CD4-positive, alpha-beta memory T cell (primary cell): ENCODE measurements at regions not wholly inside any gene's neighbourhood (a gene's known extent, or its start where the extent isn't known, plus 50 kb on each side); places are given as distances from the start of the nearest gene placed in this dataset.

Experiments used
- CTCF ChIA-PET: fragments of 350-600 bp; sonication (Branson Sonifier 250); formaldehyde crosslinking; loops from one replicate; lab custom pipeline; 2021; ENCODE audit warnings: inconsistent platforms; ENCODE audit not compliant: partially characterized antibody; lab: Charles Lee
- POLR2A ChIA-PET: fragments of 350-600 bp; sonication (Branson Sonifier 250); formaldehyde crosslinking; loops from one replicate; lab custom pipeline; 2021; ENCODE audit not compliant: partially characterized antibody; lab: Charles Lee
- DNase-seq, 5 donors: peaks; one replicate each; pipeline versions ENCODE4 v3.0.0 to v3.0.0-alpha.2; 2020 to 2022; ENCODE audit warnings: mixed read lengths in 1 of 5
- H3K27ac ChIP-seq: one replicate; pipeline ENCODE4 v1.7.0; 2013; ENCODE audit warnings: low read depth, low read length
- H3K27me3 ChIP-seq: 2 replicates; pipeline ENCODE4 v1.7.0; 2013; ENCODE audit warnings: mild to moderate bottlenecking, low read length, moderate library complexity; ENCODE audit not compliant: insufficient read depth
- H3K36me3 ChIP-seq: 2 replicates; pipeline ENCODE4 v1.7.0; 2013; ENCODE audit warnings: mild to moderate bottlenecking, low read length, moderate library complexity; ENCODE audit not compliant: insufficient read depth
- H3K4me1 ChIP-seq: 2 replicates; pipeline ENCODE4 v1.7.0; 2013; ENCODE audit warnings: mild to moderate bottlenecking, low read length, moderate library complexity; ENCODE audit not compliant: insufficient read depth
- H3K4me3 ChIP-seq, 2 donors: one replicate each; pipeline ENCODE4 v1.7.0; 2013; ENCODE audit warnings: low read length in 2 of 2, mild to moderate bottlenecking in 1 of 2
- H3K9me3 ChIP-seq, 2 donors: one replicate each; pipeline ENCODE4 v1.7.0; 2013; ENCODE audit warnings: low read length in 2 of 2, control low read depth in 1 of 2; ENCODE audit not compliant: control insufficient read depth in 1 of 2
- H3K27ac Mint-ChIP-seq, 7 donors: one replicate each; pipeline ENCODE4 v1.8.0; 2020 to 2021; ENCODE audit warnings: mixed read lengths in 7 of 7, mild to moderate bottlenecking in 6 of 7, inconsistent platforms in 3 of 7, moderate library complexity in 3 of 7
- H3K27me3 Mint-ChIP-seq, 2 donors: one replicate each; pipeline ENCODE4 v1.8.0; 2020 to 2021; ENCODE audit warnings: mixed read lengths in 2 of 2
- H3K36me3 Mint-ChIP-seq, 2 donors: one replicate each; pipeline ENCODE4 v1.8.0; 2020 to 2021; ENCODE audit warnings: mixed read lengths in 2 of 2, inconsistent platforms in 1 of 2, mild to moderate bottlenecking in 1 of 2
- H3K4me1 Mint-ChIP-seq, 4 donors: one replicate each; pipeline ENCODE4 v1.8.0; 2020 to 2021; ENCODE audit warnings: mixed read lengths in 4 of 4, mild to moderate bottlenecking in 1 of 4
- H3K4me3 Mint-ChIP-seq, 8 donors: one replicate each; pipeline ENCODE4 v1.8.0; 2020 to 2021; ENCODE audit warnings: mixed read lengths in 8 of 8, mild to moderate bottlenecking in 7 of 8, moderate library complexity in 6 of 8, inconsistent platforms in 3 of 8
- H3K9me3 Mint-ChIP-seq, 8 donors: one replicate each; pipeline ENCODE4 v1.8.0; 2020 to 2021; ENCODE audit warnings: mixed read lengths in 8 of 8, mild to moderate bottlenecking in 5 of 8, inconsistent platforms in 3 of 8, moderate library complexity in 1 of 8
- intact Hi-C: fragments of 100-400 bp; cut with micrococcal nuclease; formaldehyde crosslinking; loops from one replicate; pipeline ENCODE4 v1.15.1; 2023

DNA sequence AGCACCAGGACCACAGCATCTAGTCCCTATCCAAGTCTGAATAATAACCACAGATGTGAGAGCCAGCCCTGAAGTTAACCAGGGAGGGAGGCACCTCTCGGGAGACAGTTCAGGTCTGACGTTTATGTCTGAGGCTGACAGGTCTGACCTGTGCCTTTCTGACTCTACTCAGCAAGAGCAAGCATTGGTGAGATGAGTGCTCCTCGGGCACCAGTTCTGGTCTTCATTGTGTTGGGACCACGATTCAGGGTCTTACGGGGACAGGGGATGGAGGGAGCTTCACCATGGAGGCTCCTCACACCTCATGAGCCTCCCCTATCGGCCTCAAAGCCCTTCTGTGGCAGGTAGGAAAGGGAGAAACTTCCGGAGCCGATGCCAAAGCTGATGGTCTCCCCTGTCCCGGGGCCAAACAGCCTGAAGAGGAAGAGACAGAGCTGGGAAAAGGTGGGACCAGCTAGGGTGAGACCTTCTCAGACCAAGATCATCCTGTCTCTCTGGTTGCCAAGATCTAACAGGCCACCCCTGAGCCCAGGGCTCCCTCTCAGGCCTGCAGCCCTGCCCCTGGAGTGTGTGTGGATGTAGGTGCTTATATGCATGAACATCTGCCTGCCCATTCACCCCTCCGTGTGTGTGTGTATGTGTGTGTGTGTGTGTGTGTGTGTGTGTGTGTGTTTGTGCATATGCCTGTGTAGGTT, 170.5 kb downstream of the VEGFA start:
- ChIA-PET POLR2A (no interaction called here), CTCF (no interaction called here)
- no peak overlapping the region for H3K27ac Mint-ChIP-seq
- Histone ChIP-seq H3K27ac (no peak overlapping the region), H3K9me3 (peaks cover 0 to 7% of the 10 kb centered on the region in 2 donors), H3K4me1 (no peaks in the 10 kb centered on the region), H3K36me3 (no peaks in the 10 kb centered on the region), H3K27me3 (no peaks in the 10 kb centered on the region), H3K4me3 (no peak overlapping the region)
- peaks cover 0 to 4% (median 0%) of the 10 kb centered on the region in 4 donors for H3K4me1 Mint-ChIP-seq
- peaks cover 0 to 1% of the 10 kb centered on the region in 2 donors for H3K36me3 Mint-ChIP-seq
- no peak for DNase-seq
- H3K9me3 Mint-ChIP-seq = peaks cover 0 to 24% (median 15%) of the 10 kb centered on the region in 8 donors
- H3K4me3 Mint-ChIP-seq = no peak overlapping the region
- H3K27me3 Mint-ChIP-seq = peaks cover 0 to 1% of the 10 kb centered on the region in 2 donors
- intact Hi-C loops = no loop called here

GRCh38 chr6:43940071-43940392, 170.0 kb downstream of the VEGFA start:
- Histone ChIP-seq H3K27me3 (no peaks in the 10 kb centered on the region), H3K27ac (no peak overlapping the region), H3K9me3 (peaks cover 0 to 2% of the 10 kb centered on the region in 2 donors), H3K4me3 (no peak overlapping the region), H3K4me1 (no peaks in the 10 kb centered on the region), H3K36me3 (no peaks in the 10 kb centered on the region)
- peaks cover 0 to 19% (median 10%) of the 10 kb centered on the region in 8 donors for H3K9me3 Mint-ChIP-seq
- peaks cover 0 to 1% of the 10 kb centered on the region in 2 donors for H3K36me3 Mint-ChIP-seq
- intact Hi-C loops = no loop called here
- no peak overlapping the region for H3K27ac Mint-ChIP-seq
- H3K4me3 Mint-ChIP-seq = no peak overlapping the region
- H3K4me1 Mint-ChIP-seq = peaks cover 0 to 4% (median 0%) of the 10 kb centered on the region in 4 donors
- peaks cover 0 to 1% of the 10 kb centered on the region in 2 donors for H3K27me3 Mint-ChIP-seq
- no peak for DNase-seq
- ChIA-PET CTCF (no interaction called here), POLR2A (no interaction called here)

DNA sequence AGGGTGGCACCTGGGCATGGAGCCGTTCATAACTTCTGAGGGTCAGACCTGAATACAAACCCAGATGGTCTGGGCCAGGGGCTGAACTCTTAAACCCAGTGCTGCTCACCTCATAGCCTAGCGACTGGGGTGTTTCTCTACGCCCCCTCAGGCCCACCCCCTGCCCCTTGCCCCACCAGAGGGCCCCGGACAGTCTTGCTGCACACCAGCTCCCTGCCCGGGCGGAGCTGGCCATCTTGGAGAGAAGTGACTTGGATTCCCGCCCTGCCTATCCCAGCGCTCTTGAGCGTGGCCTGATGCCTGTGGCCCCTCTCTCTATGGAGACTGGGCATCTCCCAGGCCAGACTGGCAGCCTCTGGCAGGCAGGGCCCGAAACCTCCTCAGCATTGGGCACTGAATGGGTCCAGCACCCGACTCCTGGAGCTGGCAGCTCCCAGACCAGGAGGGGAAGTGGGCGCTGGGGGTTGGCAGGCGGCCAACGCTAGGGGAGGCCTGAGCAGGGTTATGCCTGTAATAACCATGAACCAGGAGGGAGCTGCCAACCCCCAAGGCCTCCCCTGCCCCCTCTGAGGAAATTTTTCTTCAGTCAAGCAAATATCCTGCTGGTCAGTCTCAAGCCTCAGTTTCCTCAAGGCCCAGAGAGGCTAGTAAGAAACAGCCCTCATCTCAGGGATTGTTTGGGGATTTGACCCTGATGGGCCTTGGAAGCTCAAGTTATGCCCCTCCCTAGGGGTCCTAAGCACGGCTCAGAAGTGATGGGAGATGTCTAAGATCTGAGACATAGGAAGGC, 169.5 kb downstream of the VEGFA start:
- H3K36me3 Mint-ChIP-seq = peaks cover 0 to 1% of the 10 kb centered on the region in 2 donors
- H3K9me3 ChIP-seq = no peaks in the 10 kb centered on the region
- no peaks in the 10 kb centered on the region for H3K27me3 ChIP-seq
- CTCF ChIA-PET = no interaction called here
- no peaks in the 10 kb centered on the region for H3K36me3 ChIP-seq
- peaks cover 0 to 14% (median 5%) of the 10 kb centered on the region in 8 donors for H3K9me3 Mint-ChIP-seq
- no peak overlapping the region for H3K27ac ChIP-seq
- H3K4me1 ChIP-seq = no peaks in the 10 kb centered on the region
- H3K4me3 Mint-ChIP-seq = no peak overlapping the region
- H3K27ac Mint-ChIP-seq = no peak overlapping the region
- no peak for DNase-seq
- intact Hi-C loops = no loop called here
- no peak overlapping the region for H3K4me3 ChIP-seq
- H3K4me1 Mint-ChIP-seq = peaks cover 0 to 4% (median 0%) of the 10 kb centered on the region in 4 donors
- H3K27me3 Mint-ChIP-seq = peaks cover 0 to 1% of the 10 kb centered on the region in 2 donors
- POLR2A ChIA-PET = no interaction called here

- ChIA-PET CTCF (no interaction called here), POLR2A (no interaction called here)
- Histone ChIP-seq H3K4me1 (no peaks in the 10 kb centered on the region), H3K27ac (no peak overlapping the region), H3K9me3 (no peaks in the 10 kb centered on the region), H3K4me3 (no peak overlapping the region), H3K36me3 (no peaks in the 10 kb centered on the region), H3K27me3 (no peaks in the 10 kb centered on the region)
- no peak for DNase-seq
- Mint-ChIP-seq H3K36me3 (no peaks in the 10 kb centered on the region), H3K4me3 (no peak overlapping the region), H3K27ac (peak overlapping the region in 2 of 7 donors; percentile 42 to 67), H3K27me3 (peaks cover 0 to 1% of the 10 kb centered on the region in 2 donors), H3K4me1 (peaks cover 0 to 4% (median 0%) of the 10 kb centered on the region in 4 donors), H3K9me3 (peaks cover 0 to 7% (median 0%) of the 10 kb centered on the region in 8 donors)
- intact Hi-C loops = no loop called here
These were observed 168.4 kb downstream of the VEGFA start for GRCh38 chr6:43938178-43939105.

DNA sequence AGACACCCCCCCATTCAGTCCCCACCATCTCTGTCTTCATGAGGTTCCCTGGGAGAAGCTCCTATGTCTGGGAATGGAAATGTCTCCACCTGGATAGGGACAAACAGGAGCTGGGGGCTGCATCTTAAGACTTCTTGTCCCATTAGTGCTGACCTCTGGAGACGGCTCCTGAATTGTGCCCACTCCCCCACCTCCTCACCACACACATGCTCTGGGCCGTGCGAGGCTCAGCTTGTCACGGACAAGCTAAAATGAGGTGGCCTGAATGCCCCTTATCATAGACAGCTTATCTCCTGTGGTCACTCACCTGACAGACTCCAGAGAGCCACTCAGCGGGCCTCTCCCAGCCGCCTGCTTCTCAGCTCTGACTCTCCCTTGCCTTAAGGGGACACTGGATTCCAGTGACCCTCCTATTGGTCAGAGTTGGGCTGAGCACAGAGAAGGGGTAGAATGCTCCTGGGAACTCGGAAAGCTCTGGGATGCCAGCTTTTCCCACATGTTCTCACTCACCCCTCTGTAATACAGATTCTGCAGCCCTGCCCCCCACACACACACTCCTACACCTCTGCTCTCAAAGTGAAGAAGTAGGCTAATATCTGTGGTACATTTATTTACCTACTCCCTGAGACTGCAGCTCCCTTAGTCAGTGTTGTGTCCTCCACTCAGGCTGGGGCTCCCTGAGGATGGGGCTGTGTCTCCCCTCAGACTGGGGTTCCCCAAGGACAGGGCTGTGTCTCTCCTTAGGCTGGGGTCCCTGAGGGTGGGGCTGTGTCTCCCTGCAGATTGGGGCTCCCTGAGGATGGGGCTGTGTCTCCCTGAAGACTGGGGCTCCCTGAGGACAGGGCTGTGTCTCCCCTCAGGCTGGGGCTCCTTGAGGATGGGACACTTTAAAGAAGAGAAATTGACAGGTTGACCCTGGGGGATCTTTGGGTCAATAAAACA, 167.5 kb downstream of the VEGFA start:
- no peaks in the 10 kb centered on the region for H3K9me3 ChIP-seq
- H3K36me3 ChIP-seq = no peaks in the 10 kb centered on the region
- H3K27me3 Mint-ChIP-seq = peaks cover 0 to 1% of the 10 kb centered on the region in 2 donors
- H3K9me3 Mint-ChIP-seq = peaks cover 0 to 1% (median 0%) of the 10 kb centered on the region in 8 donors
- no peaks in the 10 kb centered on the region for H3K36me3 Mint-ChIP-seq
- CTCF ChIA-PET = interaction anchor here (1.7 kb wide), 1 partner anchor 13 kb away, joined by 5 read pairs; no protein-coding TSS in a partner anchor
- no peak for DNase-seq
- POLR2A ChIA-PET = no interaction called here
- H3K4me3 Mint-ChIP-seq = no peak overlapping the region
- no peaks in the 10 kb centered on the region for H3K27me3 ChIP-seq
- intact Hi-C loops = no loop called here
- no peak overlapping the region for H3K27ac Mint-ChIP-seq
- H3K27ac ChIP-seq = no peak overlapping the region
- H3K4me1 ChIP-seq = no peaks in the 10 kb centered on the region
- no peak overlapping the region for H3K4me3 ChIP-seq
- peaks cover 0 to 4% (median 0%) of the 10 kb centered on the region in 4 donors for H3K4me1 Mint-ChIP-seq

DNA sequence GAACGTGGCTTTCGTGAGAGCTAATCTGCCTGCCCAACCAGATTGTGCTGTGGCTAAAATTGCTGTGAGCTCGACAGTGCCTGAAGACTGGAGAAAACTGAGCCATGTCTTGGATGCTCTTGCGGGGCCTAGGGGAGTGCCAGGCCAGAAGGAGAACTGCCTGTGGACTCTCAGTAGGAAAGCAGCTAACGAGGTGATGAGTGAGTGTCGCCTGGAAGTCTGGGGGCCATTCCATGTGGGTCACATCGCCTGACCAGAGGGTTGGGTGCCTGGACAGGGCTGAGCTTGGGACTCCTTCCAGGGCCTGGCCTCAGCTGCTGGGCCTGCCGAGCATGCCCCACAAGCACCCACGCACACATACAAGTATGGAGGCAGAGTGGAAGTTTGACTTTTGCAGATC, 166.5 kb downstream of the VEGFA start:
- CTCF ChIA-PET = interaction anchor here (1.7 kb wide), 1 partner anchor 12 kb away, joined by 5 read pairs; no protein-coding TSS in a partner anchor
- no peak overlapping the region for H3K27ac ChIP-seq
- intact Hi-C loops = no loop called here
- POLR2A ChIA-PET = no interaction called here
- Mint-ChIP-seq H3K4me3 (no peak overlapping the region), H3K27me3 (peaks cover 0 to 1% of the 10 kb centered on the region in 2 donors), H3K27ac (no peak overlapping the region), H3K9me3 (no peaks in the 10 kb centered on the region), H3K4me1 (peaks cover 0 to 4% (median 0%) of the 10 kb centered on the region in 4 donors), H3K36me3 (no peaks in the 10 kb centered on the region)
- DNase-seq = no peak
- no peaks in the 10 kb centered on the region for H3K27me3 ChIP-seq
- no peak overlapping the region for H3K4me3 ChIP-seq
- no peaks in the 10 kb centered on the region for H3K4me1 ChIP-seq
- no peaks in the 10 kb centered on the region for H3K9me3 ChIP-seq
- H3K36me3 ChIP-seq = no peaks in the 10 kb centered on the region
